ENCODE measurements at regions not wholly inside any gene's neighbourhood (a gene's known extent, or its start where the extent isn't known, plus 50 kb on each side); places are given as distances from the start of the nearest gene placed in this dataset.
"Not testable (repeated sequence)": the region's sequence is repeated elsewhere in the genome, so short reads cannot be mapped to it uniquely, and the experiment has no call there.

DNA sequence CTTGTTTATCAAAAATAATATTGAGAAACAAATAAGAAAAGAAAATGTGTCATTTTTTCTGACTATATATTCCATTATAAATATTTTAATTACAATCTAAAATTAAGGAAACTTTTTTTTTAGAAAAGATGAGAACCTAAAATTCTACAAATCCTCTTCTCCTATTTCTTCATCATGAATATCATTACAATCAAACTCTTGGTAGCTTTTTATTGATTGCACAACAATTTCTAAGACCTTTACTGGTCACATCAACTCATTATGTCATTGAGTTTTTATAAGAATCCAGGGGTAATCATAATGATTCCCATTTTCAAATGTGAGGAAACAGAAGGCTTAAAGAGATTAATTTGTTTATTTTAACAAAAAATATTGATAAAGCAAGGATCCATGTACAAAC lies 841.0 kb downstream of the FRK start:
- DNase-seq: no peak

DNA sequence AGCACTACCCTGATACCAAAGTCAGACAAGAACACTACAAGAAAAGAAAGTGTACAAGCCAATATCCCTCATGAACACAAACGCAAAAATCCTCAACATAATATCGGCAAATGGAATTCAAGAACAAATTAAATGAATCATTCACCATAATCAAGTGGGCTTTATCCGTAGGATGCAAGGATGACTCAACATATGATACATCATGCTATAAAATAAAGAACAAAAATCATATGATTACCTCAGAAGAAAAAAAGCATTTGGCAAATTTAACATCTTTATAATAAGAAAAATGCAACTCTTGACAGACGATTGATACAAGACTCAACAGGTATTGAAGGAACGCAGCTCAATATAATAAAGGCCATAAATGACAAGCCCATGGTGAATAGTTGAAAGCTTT lies 843.9 kb downstream of the FRK start:
- no peak for DNase-seq

DNA sequence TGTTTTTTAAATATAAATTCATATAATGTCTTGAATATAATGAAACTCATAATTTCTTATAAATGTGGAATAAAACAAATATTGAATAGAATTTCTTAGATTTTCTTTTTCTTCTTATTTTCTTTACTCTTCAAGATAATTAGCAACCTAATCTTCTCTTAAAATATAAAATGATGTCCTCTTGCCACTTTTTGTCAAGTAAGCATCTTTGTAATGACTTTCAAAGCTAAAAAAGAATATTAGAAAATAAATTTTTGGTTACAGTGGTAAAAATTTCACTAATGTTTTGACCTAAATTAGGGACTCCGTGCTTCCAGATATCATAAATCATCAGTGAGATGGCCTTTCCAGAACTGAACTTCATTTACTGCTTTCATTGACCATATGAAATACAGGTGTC lies 846.4 kb downstream of the FRK start:
- no peak for DNase-seq

DNA sequence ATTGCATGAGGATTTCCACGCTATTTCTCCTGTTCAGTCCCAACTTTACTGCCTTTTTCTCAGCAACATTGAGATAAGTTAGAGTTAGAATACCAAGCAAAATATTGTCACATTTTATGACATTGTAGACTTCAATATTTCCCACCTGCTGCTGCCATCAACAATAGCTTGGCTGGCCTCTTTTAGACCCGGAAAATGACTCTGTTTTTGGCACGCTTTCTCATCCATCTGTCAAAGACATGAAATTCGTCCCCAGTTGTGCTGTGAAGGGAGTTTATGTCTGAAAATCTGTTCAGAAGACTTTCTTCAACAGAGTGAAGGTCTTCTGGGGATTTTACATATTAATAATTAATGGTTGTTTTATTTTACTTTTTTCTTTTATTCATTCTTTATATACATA lies 857.3 kb downstream of the FRK start:
- no peak for DNase-seq

DNA sequence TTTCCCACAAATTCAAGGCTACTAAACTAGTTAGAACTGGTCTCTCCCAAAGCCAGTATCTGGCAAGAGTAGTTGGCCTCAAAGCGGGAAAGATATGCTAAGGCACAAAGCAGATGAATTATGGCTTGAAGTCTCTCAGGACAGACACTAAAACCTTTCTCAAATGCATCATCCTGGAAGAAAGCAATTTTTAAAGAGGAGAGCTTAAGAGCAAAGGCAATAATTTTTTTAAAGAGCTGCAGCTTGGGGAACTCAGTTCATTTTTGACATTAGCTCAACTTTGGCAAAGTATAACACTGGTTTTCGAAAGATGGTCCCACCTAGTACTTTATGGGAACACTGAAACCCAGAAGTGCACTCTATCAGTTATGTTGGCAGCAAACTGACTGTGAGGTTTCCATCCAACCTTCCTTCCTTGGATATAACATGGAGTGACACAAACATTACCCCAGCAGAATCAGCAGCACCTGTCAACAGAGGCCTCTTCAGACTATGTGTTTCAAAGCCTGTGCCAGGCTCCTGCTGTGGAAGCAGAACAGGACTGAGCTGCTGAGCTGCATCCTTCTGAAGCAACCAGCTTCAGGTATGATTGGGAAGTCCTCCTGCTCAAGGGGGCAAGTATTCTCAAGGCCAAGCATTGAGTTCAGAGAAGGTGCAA lies 852.3 kb upstream of the HS3ST5 start:
- no peak for DNase-seq

DNA sequence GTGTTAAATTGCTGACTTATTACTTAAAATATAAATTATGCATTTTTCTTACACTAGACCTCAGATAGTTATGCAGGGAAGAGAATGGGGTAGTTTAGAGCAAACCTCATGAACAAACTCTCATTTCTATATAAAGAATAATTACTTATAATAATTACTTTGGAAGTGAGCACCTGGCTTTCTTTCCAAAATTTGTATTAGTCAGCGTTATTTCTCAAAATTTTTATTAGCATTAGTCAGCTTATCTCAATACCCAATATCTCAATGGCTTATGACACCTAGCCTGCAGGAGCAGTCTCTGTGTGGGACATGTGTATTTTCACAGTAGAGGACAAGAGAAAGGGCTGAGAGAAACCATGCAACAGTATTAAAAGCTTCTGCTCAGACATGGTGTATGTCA lies 849.2 kb upstream of the HS3ST5 start:
- DNase-seq: no peak

DNA sequence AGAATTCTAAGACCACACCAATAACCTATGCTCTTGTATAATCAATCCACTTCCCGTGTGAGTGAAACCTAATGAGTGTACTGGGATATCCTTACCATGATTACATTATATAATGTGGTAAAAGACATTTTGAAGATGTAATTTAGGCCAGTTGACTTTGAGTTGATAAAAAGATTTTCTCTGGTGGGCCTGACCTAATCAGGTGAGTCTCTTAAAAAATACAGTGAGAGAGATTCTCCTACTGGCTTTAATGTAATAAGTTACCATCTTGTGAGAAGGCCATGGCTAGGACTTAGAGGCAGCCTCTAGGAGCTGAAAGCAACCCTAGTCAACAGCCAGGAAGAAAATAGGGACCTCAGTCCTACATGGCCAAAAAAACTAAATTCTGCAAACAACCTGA lies 847.7 kb upstream of the HS3ST5 start:
- no peak for DNase-seq

DNA sequence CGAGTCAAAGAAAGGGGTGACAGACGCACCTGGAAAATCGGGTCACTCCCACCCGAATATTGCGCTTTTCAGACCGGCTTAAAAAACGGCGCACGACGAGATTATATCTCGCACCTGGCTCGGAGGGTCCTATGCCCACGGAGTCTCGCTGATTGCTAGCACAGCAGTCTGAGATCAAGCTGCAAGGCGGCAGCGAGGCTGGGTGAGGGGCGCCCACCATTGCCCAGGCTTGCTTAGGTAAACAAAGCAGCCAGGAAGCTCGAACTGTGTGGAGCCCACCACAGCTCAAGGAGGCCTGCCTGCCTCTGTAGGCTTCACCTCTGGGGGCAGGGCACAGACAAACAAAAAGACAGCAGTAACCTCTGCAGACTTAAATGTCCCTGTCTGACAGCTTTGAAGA lies 832.6 kb upstream of the HS3ST5 start:
- DNase-seq: not testable (repeated sequence)

DNA sequence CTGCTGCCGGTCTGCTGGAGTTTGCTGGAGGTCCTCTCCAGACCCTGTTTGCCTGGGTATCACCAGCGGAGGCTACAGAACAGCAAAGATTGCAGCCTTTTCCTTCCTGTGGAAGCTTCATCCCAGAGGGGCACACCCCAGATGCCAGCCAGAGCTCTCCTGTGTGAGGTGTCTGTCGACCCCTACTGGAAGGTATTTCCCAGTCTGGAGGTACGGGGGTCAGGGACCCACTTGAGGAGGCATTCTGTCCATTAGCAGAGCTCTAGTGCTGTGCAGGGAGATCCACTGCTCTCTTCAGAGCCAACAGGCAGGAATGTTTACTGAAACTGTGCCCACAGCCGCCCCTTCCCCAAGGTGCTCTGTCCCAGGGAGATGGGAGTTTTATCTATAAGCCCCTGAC lies 823.1 kb upstream of the HS3ST5 start:
- DNase-seq: not testable (repeated sequence)

DNA sequence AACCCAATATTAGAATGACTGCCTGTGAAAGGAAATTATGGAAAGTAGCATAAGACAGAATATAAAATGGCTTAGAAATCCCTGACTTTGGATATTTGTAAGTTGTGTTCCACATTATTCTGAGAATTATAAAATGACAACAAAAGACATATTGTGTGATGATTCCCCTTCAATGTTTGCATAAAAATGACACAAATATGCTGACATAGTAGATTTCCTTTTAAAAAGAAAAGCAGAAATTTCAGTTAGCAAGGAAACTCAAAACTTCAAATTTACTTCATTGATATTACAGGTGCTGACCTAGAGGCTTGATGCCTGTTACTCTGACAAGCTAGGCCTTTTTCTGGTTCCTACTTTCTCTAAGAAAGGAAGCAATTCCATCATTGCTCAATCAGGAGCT lies 816.9 kb upstream of the HS3ST5 start:
- DNase-seq: no peak

DNA sequence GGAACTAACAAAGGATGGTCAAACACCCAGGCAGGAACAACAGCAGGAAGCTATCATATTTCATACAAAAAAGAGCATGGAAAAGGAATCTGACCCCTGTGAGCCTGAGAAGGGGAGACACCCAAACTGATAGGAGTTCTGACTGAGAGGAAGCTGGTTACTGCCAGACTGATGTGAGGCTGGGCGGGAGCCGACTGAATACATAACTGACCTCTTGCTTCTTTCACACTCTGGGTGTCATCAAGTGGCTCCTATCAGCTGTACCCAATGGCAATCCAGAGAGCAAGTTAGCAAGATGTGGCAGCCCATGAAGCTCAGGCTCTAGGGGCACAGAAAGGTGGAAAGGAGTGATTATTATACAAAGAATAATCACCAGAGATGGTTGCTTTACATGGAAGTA lies 795.1 kb upstream of the HS3ST5 start:
- DNase-seq: no peak

DNA sequence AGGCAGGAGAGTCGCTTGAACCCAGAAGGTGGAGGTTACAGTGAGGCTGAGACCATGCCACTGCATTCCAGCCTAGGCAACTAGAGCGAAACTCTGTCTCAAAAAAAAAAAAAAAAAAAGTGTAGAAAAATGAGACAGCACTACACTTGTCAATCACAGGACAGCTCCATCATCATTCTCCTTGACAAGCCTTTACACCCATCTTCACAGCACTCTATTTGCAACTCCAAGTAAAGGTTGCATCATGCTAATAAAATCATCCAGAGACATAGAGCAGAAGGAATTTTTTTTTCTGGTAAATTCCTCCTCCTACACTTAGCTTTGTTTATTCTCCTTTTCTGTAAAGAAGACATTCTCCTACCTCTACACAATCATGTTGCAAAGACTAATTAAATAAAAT lies 791.0 kb upstream of the HS3ST5 start:
- no peak for DNase-seq

DNA sequence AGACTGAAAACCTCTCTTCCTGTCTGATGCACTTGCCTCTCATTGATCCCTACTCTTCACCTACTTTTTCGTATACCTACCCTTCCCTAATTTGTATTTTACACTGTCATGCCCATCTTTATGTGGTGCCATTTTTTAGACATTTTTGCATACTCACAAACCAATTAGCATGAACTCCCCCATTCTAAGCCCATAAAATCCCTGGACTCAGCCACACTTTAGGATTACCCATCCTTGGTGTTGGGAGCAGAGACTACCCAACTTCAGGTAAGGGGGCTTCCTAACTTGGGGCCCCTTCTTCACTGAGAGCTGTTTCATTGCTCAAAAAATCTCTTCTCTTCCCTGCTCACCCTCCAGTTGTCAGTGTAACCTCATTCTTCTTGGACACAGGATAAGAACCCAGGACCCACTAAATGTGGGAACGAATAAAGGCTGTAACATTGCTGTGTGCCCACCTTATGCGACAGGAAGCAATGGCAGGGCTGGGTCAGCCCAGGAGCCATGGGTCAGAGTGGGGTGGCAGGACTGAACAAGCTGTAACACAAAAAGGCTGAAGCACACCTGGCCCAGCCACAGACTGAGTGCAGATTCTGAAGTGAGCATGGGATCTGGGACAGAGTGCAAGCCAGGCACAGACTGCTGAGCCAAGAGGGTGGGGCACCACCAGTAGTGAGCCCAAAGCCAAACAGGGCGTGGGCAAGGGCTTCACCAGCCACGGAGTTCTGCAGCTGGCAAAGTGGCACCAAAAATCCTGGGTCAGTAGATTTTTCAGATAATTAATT lies 789.1 kb upstream of the HS3ST5 start:
- DNase-seq: no peak

DNA sequence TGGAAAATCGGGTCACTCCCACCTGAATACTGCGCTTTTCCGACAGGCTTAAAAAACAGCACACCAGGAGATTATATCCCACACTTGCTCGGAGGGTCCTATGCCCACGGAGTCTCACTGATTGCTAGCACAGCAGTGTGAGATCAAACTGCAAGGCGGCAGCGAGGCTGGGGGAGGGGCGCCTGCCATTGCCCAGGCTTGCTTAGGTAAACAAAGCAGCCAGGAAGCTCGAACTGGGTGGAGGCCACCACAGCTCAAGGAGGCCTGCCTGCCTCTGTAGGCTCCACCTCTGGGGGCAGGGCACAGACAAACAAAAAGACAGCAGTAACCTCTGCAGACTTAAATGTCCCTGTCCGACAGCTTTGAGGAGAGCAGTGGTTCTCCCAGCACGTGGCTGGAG lies 778.7 kb upstream of the HS3ST5 start:
- not testable (repeated sequence) for DNase-seq

DNA sequence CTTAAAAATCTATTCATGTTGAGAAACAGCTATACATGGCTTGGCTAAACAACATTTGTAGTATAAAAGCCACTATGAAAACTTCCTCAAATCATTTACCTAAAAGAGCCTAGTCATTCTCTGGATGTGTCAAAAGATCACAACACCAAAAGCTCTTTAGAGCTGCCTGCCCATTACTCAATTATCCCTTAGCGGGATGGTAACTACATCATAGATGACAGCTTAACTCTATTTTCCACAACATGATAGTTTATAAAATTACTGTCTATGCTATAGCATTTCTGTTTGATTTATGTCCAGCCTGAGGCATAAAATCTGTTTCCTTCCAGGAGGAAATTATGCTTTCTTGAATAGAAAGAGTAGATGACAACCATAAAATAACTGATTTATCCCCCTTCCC lies 777.6 kb upstream of the HS3ST5 start:
- no peak for DNase-seq

DNA sequence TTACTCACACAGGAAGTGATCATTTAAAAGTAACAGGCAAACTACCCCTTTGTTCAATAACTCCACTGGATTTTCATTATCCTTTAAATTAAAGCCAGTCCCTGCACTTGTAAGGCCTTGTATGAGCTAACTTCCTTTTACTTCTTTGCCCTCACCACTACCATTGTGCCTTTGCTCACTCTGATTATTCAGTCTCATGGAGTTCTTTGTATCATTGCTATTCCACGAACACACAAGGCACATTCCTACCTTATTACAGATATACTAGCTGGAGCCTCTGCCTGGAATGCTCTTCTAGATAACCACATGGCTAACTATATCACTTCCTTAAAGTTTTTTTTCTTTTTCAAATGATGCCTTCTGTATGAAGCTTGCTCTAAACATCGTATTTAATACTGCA lies 748.6 kb upstream of the HS3ST5 start:
- DNase-seq: no peak

DNA sequence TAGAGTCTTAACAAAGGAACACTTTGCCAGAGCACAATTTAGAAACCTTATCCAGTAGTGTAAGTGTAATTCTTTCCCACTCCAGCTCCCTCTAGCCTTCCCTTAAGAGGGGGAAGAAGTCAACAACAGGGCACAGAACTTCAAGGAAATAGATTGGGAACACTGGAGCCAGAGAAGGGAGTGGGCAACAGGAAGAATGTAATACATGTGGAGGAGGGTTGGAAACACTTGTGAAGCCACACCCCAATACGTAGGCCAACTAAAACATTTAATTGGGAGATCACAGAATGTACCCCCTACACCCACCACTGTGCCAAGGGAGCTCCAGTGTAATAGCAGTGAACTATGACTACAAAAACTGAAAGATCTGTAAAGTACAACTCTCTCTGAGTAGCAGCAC lies 735.7 kb upstream of the HS3ST5 start:
- no peak for DNase-seq

DNA sequence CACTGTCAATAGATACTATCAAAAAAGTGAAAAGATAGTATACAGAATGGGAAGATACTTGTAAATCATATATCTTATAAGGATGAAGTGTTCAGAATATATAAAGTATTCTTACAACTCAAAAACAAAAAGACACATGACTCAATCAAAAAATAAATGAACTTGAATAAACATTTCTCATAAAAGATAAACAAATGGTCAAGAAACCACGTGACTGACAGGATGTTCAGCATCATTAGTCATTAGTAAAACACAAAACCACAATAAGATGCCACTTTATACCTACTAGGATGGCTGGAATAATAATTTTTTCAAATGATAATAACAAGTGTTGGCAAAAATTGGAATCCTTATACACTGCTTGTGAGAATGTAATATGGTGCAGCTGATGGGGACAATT lies 729.1 kb upstream of the HS3ST5 start:
- DNase-seq: no peak

DNA sequence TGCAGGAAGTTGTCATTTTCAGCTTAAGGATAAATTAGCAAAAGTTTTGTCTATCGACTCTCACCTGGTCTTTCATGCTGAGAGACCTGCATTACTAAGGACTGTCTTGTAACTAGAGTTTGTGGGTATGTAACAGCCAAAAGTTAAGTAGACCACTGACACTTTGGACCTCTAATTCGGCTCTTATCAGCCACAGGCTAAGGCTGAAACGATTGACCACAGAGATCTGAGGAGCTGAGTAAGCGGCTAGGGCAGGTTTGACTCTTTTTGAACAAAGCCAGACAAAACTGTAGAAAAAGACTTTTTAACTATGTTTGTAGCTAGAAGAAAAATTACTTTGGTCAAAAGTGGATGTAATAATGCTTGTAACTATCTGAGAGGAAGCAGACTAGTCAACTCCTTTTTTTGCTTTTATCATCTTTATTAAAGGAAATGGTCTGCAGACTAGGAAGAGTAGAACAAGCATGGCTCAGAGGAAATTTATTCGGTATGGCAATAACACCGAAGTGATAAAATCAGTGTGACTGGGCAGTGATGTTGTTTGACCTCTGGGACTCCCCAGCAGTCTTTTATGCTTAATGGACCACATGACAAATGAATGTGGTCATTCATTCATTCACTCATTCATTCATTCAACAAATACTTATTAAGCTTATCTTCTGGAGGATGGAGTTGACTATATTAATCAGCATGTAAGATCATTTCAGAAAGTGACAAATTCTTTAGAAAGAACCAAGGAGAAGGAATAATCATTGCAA lies 725.0 kb upstream of the HS3ST5 start:
- no peak for DNase-seq

DNA sequence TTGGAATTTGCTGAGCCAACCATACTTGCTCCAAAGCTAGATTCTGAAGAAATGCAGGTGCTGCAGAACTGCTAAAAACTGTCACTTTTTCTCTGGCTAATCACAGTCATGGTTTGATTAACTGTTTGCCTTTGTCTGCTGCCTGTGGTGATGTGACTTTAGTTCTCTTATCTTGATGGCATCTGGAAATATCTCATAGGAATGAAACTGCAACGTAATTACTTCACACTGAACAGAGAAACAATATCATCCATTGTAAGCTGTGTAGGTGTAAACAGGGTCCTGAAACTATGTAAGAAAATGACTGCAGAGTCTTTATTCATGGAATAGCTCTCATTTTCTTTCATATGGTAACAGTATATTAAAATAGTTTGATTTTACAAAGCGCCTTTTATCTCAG lies 721.9 kb upstream of the HS3ST5 start:
- DNase-seq: no peak

DNA sequence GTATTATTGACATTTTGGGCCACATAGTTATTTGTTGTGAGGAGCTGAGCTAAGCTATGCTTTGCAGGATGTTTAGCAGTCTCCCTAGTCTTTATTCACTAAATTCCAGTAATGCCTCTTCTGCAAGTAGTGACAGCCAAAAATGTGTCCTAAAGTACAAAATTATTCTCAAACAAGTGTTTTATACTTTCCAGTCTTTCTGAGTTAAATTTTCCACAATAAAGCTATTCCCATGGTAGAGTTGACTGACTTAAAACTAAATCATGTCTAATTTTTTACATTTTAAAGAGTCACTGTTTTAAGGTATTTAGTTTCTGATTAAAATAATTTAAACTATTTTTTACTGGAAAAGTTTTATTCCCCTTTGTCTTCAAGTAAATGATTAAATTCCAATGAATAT lies 717.8 kb upstream of the HS3ST5 start:
- no peak for DNase-seq

DNA sequence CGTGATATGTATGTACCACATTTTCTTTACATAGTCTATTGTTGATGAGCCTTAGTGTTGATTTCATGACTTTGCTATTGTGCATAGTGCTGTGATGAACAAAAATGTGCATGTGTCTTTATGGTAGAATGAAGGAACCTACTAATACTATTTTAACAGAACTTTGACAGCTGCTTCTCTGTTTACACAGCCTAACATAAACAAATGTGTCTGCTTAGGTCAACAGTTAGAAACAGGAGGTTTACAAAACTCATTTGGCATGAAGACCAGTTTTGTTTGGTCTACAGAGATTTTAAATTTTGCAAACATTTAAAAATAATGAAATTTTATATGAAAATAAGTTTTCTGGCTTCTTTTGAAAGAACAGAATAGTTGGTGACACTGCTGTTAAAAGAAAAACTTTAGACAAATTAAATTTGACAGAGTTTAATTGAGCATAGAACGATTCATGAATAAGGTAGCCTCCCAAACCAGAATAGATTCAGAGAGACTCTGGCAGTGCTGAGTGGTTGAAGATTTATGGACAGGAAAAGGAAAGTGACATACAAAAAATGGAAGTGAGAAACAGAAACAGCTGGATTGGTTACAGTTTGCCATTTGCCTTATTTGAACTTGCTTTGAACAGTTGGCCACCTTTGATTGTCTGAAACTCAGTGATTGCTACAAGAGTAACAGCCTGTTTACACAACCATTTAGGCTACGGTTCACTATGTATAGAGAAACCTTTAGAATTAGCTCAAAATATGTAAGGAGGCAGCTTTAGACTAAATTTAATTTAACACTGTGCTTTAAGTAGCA lies 715.8 kb upstream of the HS3ST5 start:
- DNase-seq: no peak

DNA sequence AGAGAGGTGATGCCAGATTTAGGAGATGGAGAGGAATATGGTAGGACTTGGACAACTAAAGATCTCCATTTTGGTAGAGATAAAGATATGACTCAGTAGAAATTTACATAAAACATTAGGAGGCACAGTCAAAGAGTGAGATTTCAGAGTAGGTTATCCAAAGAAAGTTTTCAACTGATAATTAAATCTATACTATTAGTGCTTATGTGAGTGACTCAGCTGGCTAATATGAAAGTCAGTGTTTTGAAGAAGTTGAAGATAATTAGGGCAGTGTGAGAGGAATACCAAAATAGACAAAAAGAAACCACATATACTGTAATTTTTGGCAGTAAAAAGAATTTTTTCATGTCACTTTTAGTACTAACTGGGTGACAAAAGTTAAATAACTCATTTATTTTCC lies 712.8 kb upstream of the HS3ST5 start:
- DNase-seq: no peak
